DMS53 (cell line): ENCODE measurements at regions not wholly inside any gene's neighbourhood (a gene's known extent, or its start where the extent isn't known, plus 50 kb on each side); places are given as distances from the start of the nearest gene placed in this dataset.

Source experiments
- DNase-seq: peaks from one replicate; lab custom pipeline; 2025; lab: John Stamatoyannopoulos, UW

GRCh38 chr15:81529481-81529880, 155.5 kb upstream of the TMC3 start:
- DNase-seq = no peak

- no peak for DNase-seq
These were observed 152.0 kb upstream of the TMC3 start for GRCh38 chr15:81526029-81526428.

- no peak for DNase-seq
These were observed 150.5 kb upstream of the TMC3 start for GRCh38 chr15:81524496-81524895.

DNA sequence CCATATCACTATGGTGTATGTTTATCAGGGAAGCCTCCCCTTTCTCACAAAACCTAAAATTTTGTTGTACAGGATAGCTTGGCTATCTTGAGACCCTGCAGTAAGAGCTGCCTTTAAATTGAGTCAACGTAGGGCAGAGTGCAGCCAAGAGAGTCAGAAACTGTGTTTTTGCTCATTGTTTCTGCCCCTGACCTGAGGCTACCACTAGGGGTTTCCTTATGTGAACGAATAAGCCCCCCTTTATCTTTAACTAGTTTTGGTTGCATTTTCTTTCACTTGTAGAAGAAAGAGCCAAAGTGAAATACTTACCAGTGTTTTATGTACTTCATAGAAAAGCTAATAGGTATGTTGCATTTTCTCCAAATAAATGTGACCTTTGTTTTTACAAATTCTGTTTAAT, 149.9 kb upstream of the TMC3 start:
- DNase-seq = no peak

DNA sequence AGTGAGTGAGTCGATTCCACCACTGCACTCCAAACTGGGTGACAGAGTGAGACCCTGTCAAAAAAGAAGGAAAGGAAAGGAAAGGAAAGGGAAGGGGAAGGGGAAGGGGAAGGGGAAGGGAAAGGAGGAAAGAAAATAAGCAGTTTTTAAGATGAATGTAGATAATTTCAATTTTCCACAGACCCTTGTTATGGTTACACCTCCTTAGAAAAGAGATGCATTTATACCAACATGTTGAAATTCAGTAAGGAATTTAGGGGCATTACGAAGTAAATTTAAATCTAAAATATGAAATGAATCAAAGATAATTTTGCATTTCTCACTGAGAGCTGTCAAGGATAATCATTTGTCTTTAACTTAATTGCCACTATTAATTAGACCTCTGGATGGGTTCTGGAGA, 146.5 kb upstream of the TMC3 start:
- no peak for DNase-seq

- DNase-seq = no peak
These were observed 142.4 kb upstream of the TMC3 start for GRCh38 chr15:81516461-81516860.

- DNase-seq = no peak
These were observed 142.0 kb upstream of the TMC3 start for GRCh38 chr15:81516012-81516411.

GRCh38 chr15:81514725-81515124, 140.7 kb upstream of the TMC3 start:
- DNase-seq = no peak

GRCh38 chr15:81511138-81511537, 137.1 kb upstream of the TMC3 start:
- DNase-seq = no peak

GRCh38 chr15:81507831-81508230, 133.8 kb upstream of the TMC3 start:
- peak; percentile 2 for DNase-seq

DNA sequence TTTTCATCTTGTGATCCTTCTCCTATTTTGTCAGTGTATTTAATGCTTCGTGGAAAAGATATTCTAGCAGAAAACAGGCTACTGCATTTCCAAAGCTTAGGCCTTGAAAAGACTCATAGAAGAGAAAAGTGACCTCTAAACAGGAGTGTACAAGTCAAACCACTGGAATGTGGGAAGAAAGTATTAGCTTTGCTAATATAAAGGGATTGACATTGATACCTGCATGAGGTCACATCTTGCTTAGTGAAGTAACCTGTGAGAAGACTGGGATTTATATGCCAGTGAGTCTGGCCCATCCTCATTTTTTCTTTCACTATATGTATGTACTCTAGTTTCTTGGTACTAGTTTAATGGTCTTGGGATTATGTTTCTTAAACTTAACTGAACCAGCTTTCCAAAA, 132.9 kb upstream of the TMC3 start:
- DNase-seq = no peak

- no peak for DNase-seq
These were observed 132.1 kb upstream of the TMC3 start for GRCh38 chr15:81506071-81506470.

DNA sequence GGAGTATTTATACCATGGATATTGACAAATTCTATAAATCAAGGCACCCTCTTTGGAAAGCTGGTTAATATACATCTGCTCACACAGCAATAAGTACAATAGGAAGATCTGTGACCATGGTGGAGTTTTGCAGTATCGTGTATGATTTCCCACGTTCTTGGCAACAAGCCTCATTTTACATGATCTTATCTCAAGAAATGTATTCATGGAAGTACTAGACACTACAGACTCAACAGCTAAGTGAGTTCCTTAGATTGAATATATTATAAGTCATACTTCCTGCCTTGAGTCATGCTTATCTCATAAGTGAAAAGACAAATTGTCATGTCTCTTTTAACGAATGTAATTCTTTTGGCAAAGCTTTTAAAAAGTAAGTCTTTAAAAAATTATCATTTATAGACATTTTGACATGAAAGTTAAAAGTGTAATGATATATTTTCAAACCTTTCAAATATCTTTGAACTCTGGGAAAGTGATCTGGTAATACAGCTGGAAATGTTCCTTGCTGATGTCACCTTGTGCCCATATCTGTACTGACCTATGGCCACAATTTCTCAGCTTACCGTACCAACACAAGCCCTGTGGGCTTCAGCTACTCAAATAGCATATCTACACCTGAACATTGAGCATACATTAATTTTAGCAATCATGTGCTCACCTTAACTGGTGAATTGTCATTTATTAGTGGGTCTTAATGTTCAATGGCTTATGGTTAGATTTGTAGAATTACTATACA, 130.3 kb upstream of the TMC3 start:
- DNase-seq = no peak

- no peak for DNase-seq
These were observed 128.4 kb upstream of the TMC3 start for GRCh38 chr15:81502439-81502838.

DNA sequence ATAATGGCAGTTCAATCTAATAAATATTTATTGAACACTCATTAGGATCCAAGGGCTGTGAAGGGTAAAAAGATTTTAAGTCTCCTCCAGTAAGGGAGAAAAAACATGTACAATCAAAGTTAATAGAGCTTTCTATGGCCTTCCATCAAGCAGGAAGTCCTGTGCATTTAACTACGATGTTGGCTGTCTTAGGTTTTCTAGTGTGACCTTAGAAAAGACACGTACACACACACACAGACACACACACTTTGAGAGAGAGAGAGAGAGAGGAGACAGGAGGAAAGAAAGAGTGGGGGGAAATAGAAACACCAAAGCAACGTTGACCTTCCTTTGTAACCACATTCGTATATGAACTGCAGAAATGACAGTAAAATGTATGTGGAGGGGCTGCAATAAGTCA, 126.1 kb upstream of the TMC3 start:
- no peak for DNase-seq

GRCh38 chr15:81498294-81498693, 124.3 kb upstream of the TMC3 start:
- DNase-seq = no peak

- no peak for DNase-seq
These were observed 123.2 kb upstream of the TMC3 start for GRCh38 chr15:81497238-81497637.

- DNase-seq = no peak
These were observed 121.9 kb upstream of the TMC3 start for GRCh38 chr15:81495780-81496467.

DNA sequence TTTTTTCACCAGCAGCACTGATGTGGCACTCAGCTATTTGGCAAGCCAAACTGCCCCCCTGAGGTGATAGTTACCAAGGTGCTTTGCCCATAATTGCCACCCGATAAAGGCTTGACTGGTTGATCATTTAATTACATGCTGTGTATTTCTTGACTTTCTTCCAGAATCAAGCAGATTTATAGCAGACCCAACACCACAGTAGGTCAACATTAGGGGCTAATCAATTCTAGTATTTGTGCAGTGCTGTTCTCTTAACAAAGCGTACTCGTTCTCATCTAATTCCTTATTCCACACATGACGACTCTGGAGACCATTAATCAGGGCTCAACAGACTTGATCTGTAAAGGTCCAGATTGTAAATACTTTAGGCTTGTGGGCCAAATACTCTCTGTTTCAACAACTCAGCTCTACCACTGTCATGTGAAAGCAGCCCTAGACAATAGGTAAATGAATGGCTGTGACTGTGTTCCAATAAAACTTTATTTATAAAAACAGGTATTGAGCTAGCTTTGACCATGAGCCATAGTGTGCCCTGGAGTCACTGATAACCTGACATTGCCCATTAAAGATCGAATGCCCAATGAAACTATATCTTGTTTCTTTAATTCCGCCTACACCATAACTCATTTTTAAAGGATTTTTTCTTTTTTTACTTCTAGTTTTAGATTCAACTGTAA, 119.1 kb upstream of the TMC3 start:
- DNase-seq = no peak

GRCh38 chr15:81492331-81492968, 118.4 kb upstream of the TMC3 start:
- DNase-seq = no peak

DNA sequence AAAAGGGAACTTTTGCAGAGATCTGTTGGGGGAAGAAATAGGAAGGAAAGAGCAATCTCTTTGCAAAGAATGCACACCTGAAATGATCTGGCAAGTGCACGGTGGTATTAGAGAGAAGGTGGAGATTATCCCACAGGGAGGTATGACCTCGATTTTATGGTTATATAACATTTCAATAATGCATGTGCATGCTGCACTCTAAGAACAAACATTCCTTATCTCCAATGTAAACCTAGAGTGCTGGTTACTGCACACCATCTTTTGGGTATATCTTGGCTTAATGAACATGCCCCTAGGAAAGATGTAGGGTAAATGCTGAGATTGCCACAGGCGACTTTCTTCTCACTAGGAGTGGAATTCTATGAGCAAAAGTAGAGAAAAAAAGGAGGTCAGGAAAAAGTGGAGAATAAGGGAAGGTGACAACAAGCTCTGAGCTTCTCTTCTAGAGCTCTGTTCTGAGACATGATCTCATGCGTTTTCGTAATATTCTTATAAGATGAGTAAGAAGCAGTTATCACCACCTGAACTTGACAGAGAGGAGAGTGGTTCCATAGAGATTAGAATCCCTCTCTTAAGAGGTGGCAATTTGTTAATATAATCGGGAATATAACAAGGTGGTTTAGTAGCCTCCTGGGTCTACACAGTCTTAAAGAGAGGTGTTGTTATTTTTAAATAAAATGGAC, 117.5 kb upstream of the TMC3 start:
- no peak for DNase-seq

- DNase-seq = peak; percentile 5
These were observed 111.8 kb upstream of the TMC3 start for GRCh38 chr15:81485806-81486205.
